HG02571 (cell line): ENCODE measurements at regions not wholly inside any gene's neighbourhood (a gene's known extent, or its start where the extent isn't known, plus 50 kb on each side); places are given as distances from the start of the nearest gene placed in this dataset.
"Not testable (repeated sequence)": the region's sequence is repeated elsewhere in the genome, so short reads cannot be mapped to it uniquely, and the experiment has no call there.

Experiments
- ATAC-seq: cut with Tn5 transposase; IDR thresholded peaks from one replicate; pipeline ENCODE4 v1.9.1; 2021; ENCODE audit warnings: mild to moderate bottlenecking, moderate library complexity; ENCODE audit not compliant: unreplicated experiment

- ATAC-seq, result not testable (repeated sequence)
Observed at GRCh38 chr12:9543341-9543740, 64.4 kb downstream of the KLRB1 start.

GRCh38 chr12:9542827-9543226 lies 64.9 kb downstream of the KLRB1 start:
- not testable (repeated sequence) for ATAC-seq

GRCh38 chr12:9515925-9516324 lies 91.8 kb downstream of the KLRB1 start:
- ATAC-seq, result not testable (repeated sequence)

- ATAC-seq, result not testable (repeated sequence)
Observed at GRCh38 chr12:9512695-9513094, 95.0 kb downstream of the KLRB1 start.

GRCh38 chr12:9510392-9511011 lies 97.2 kb downstream of the KLRB1 start:
- ATAC-seq, result not testable (repeated sequence)

- no peak for ATAC-seq
Observed at GRCh38 chr12:9509464-9510161, 98.1 kb downstream of the KLRB1 start.

GRCh38 chr12:9506746-9507145 lies 101.0 kb downstream of the KLRB1 start:
- no peak for ATAC-seq

- not testable (repeated sequence) for ATAC-seq
Observed at GRCh38 chr12:9503384-9503783, 104.3 kb downstream of the KLRB1 start.

- ATAC-seq, result not testable (repeated sequence)
Observed at GRCh38 chr12:9502845-9503244, 104.9 kb downstream of the KLRB1 start.

- ATAC-seq, result not testable (repeated sequence)
Observed at GRCh38 chr12:9493325-9493724, 114.4 kb downstream of the KLRB1 start.

GRCh38 chr12:9481289-9481688 lies 126.4 kb downstream of the KLRB1 start:
- ATAC-seq, result not testable (repeated sequence)

GRCh38 chr12:9474197-9474596 lies 133.5 kb downstream of the KLRB1 start:
- not testable (repeated sequence) for ATAC-seq

- ATAC-seq, result not testable (repeated sequence)
Observed at GRCh38 chr12:9473638-9474037, 134.1 kb downstream of the KLRB1 start.

- not testable (repeated sequence) for ATAC-seq
Observed at GRCh38 chr12:9471501-9471900, 136.2 kb downstream of the KLRB1 start.

GRCh38 chr12:9470367-9470766 lies 137.3 kb downstream of the KLRB1 start:
- ATAC-seq, result not testable (repeated sequence)

GRCh38 chr12:9469956-9470355 lies 137.8 kb downstream of the KLRB1 start:
- ATAC-seq, result not testable (repeated sequence)

GRCh38 chr12:9469463-9469862 lies 138.3 kb downstream of the KLRB1 start:
- ATAC-seq, result not testable (repeated sequence)

GRCh38 chr12:9468998-9469397 lies 138.7 kb downstream of the KLRB1 start:
- ATAC-seq, result not testable (repeated sequence)

- not testable (repeated sequence) for ATAC-seq
Observed at GRCh38 chr12:9468144-9468543, 139.6 kb downstream of the KLRB1 start.

GRCh38 chr12:9464408-9464807 lies 143.3 kb downstream of the KLRB1 start:
- ATAC-seq, result no peak

GRCh38 chr12:9455516-9455915 lies 152.2 kb downstream of the KLRB1 start:
- not testable (repeated sequence) for ATAC-seq

- not testable (repeated sequence) for ATAC-seq
Observed at GRCh38 chr12:9454021-9454420, 153.7 kb downstream of the KLRB1 start.
